ENCODE measurements at regions not wholly inside any gene's neighbourhood (a gene's known extent, or its start where the extent isn't known, plus 50 kb on each side); places are given as distances from the start of the nearest gene placed in this dataset.

- no peaks in the 10 kb centered on the region for H3K27me3 Mint-ChIP-seq (ENCODE audit: unreplicated experiment)
- no peaks in the 10 kb centered on the region for H3K4me1 Mint-ChIP-seq (ENCODE audit: low read depth, unreplicated experiment)
Measured at GRCh38 chr3:164479406-164479805, 598.9 kb downstream of the SI start.

GRCh38 chr3:164478323-164478722 is 600.0 kb downstream of the SI start:
- Mint-ChIP-seq H3K9me3 (ENCODE audit: low read depth, unreplicated experiment) (no peaks in the 10 kb centered on the region), H3K4me1 (ENCODE audit: low read depth, unreplicated experiment) (no peaks in the 10 kb centered on the region), H3K27me3 (ENCODE audit: unreplicated experiment) (no peaks in the 10 kb centered on the region), H3K36me3 (ENCODE audit: insufficient read depth, unreplicated experiment) (no peaks in the 10 kb centered on the region), H3K27ac (ENCODE audit: unreplicated experiment) (no peak overlapping the region), H3K4me3 (ENCODE audit: low read depth, unreplicated experiment) (no peak overlapping the region)
- BruUV-seq (replicated peaks) = no TSS peak
- CTCF ChIA-PET = no interaction called here
- intact Hi-C loops (cut with micrococcal nuclease; ENCODE audit: unreplicated experiment) = no loop called here
- TF ChIP-seq, protein P1, sequence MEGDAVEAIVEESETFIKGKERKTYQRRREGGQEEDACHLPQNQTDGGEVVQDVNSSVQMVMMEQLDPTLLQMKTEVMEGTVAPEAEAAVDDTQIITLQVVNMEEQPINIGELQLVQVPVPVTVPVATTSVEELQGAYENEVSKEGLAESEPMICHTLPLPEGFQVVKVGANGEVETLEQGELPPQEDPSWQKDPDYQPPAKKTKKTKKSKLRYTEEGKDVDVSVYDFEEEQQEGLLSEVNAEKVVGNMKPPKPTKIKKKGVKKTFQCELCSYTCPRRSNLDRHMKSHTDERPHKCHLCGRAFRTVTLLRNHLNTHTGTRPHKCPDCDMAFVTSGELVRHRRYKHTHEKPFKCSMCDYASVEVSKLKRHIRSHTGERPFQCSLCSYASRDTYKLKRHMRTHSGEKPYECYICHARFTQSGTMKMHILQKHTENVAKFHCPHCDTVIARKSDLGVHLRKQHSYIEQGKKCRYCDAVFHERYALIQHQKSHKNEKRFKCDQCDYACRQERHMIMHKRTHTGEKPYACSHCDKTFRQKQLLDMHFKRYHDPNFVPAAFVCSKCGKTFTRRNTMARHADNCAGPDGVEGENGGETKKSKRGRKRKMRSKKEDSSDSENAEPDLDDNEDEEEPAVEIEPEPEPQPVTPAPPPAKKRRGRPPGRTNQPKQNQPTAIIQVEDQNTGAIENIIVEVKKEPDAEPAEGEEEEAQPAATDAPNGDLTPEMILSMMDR (IDR thresholded peaks at IDR 0.05; ENCODE audit: unreplicated experiment) = no peak
- no peak for DNase-seq

More at GRCh38 chr3:164479406-164479805, 598.9 kb downstream of the SI start:
- Mint-ChIP-seq H3K36me3 (ENCODE audit: insufficient read depth, unreplicated experiment) (no peaks in the 10 kb centered on the region), H3K4me3 (ENCODE audit: low read depth, unreplicated experiment) (no peak overlapping the region), H3K27ac (ENCODE audit: unreplicated experiment) (no peak overlapping the region), H3K9me3 (ENCODE audit: low read depth, unreplicated experiment) (no peaks in the 10 kb centered on the region)
- TF ChIP-seq, protein P1 (IDR thresholded peaks at IDR 0.05; ENCODE audit: unreplicated experiment) = no peak
- intact Hi-C loops (cut with micrococcal nuclease; ENCODE audit: unreplicated experiment) = no loop called here
- no TSS peak for BruUV-seq (replicated peaks)
- no peak for DNase-seq
- CTCF ChIA-PET = no interaction called here

DNA sequence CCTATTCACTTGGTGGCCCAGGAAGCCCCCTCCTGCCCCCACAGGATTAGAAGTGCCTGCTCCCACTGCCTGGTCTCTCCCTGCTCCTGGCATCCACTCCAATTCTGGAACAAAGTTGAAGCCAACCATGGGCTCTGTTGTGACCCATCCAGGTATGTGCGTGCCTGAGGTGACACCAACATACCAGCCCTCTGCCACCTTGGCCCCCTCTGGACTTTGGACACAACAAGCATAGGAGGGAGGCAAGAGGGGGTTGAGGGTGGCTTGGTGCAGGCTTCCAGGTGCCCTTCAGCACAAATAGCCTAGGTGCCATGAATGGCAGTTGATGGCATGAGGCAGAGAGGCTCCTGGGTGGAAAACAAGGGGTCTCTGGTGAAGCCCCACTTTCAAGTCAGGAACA is 600.9 kb downstream of the SI start:
- H3K36me3 Mint-ChIP-seq (ENCODE audit: insufficient read depth, unreplicated experiment) = no peaks in the 10 kb centered on the region
- H3K27me3 Mint-ChIP-seq (ENCODE audit: unreplicated experiment) = no peaks in the 10 kb centered on the region
- H3K27ac Mint-ChIP-seq (ENCODE audit: unreplicated experiment) = no peak overlapping the region
- intact Hi-C loops (cut with micrococcal nuclease; ENCODE audit: unreplicated experiment) = no loop called here
- no TSS peak for BruUV-seq (replicated peaks)
- TF ChIP-seq, protein P1 (IDR thresholded peaks at IDR 0.05; ENCODE audit: unreplicated experiment) = no peak
- CTCF ChIA-PET = no interaction called here
- H3K4me1 Mint-ChIP-seq (ENCODE audit: low read depth, unreplicated experiment) = no peaks in the 10 kb centered on the region
- DNase-seq = no peak
- H3K4me3 Mint-ChIP-seq (ENCODE audit: low read depth, unreplicated experiment) = no peak overlapping the region
- H3K9me3 Mint-ChIP-seq (ENCODE audit: low read depth, unreplicated experiment) = no peaks in the 10 kb centered on the region

DNA sequence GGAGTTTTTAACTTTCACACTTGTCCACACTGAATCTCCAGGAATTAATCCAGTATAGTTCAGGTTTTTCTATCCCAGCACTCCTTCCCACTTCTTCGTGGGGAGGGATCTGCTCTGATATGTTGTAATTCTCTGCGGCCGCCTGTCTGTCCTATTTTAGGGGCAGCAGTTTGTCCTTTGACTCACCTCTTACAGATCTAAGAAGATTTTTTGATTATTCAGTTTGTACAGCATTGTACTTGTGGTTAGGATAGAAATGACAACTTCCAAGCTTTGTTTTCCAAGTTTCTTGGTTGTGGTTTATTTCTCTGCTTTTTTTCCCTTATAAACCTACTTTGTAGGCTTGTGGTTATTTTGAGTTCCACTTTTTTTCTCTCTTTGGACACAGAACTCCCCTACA is 601.7 kb downstream of the SI start:
- Mint-ChIP-seq H3K27ac (ENCODE audit: unreplicated experiment) (no peak overlapping the region), H3K36me3 (ENCODE audit: insufficient read depth, unreplicated experiment) (no peaks in the 10 kb centered on the region), H3K4me3 (ENCODE audit: low read depth, unreplicated experiment) (no peak overlapping the region), H3K4me1 (ENCODE audit: low read depth, unreplicated experiment) (no peaks in the 10 kb centered on the region), H3K9me3 (ENCODE audit: low read depth, unreplicated experiment) (no peaks in the 10 kb centered on the region), H3K27me3 (ENCODE audit: unreplicated experiment) (no peaks in the 10 kb centered on the region)
- BruUV-seq (replicated peaks) = no TSS peak
- intact Hi-C loops (cut with micrococcal nuclease; ENCODE audit: unreplicated experiment) = no loop called here
- CTCF ChIA-PET = interaction anchor here (0.6 to 1.8 kb wide), 2 partner anchors 10 to 81 kb away, joined by 6 to 10 read pairs; no protein-coding TSS in a partner anchor
- TF ChIP-seq, protein P1 (IDR thresholded peaks at IDR 0.05; ENCODE audit: unreplicated experiment) = no peak
- DNase-seq = no peak

Data from Calu3 (cell line).